ENCODE measurements at regions not wholly inside any gene's neighbourhood (a gene's known extent, or its start where the extent isn't known, plus 50 kb on each side); places are given as distances from the start of the nearest gene placed in this dataset.
"Not testable (repeated sequence)": the region's sequence is repeated elsewhere in the genome, so short reads cannot be mapped to it uniquely, and the experiment has no call there.

GRCh38 chr21:38042246-38042645, 126.0 kb upstream of the KCNJ6 start:
- DNase-seq, result no peak

- peak; percentile 95 for DNase-seq
Observed at GRCh38 chr21:38048167-38048566, 131.9 kb upstream of the KCNJ6 start.

GRCh38 chr21:38054334-38054733, 138.1 kb upstream of the KCNJ6 start:
- peak; percentile 88 for DNase-seq

GRCh38 chr21:38056481-38056880, 140.2 kb upstream of the KCNJ6 start:
- no peak for DNase-seq

GRCh38 chr21:38057626-38058025, 141.4 kb upstream of the KCNJ6 start:
- DNase-seq, result no peak

- no peak for DNase-seq
Observed at GRCh38 chr21:38060533-38060932, 144.3 kb upstream of the KCNJ6 start.

GRCh38 chr21:38067086-38067739, 151.0 kb upstream of the KCNJ6 start:
- no peak for DNase-seq

- DNase-seq, result no peak
Observed at GRCh38 chr21:38072489-38072888, 156.2 kb upstream of the KCNJ6 start.

GRCh38 chr21:38075833-38076587, 159.8 kb upstream of the KCNJ6 start:
- DNase-seq, result no peak

GRCh38 chr21:38077569-38077968, 161.3 kb upstream of the KCNJ6 start:
- DNase-seq, result no peak

GRCh38 chr21:38080888-38081287, 164.6 kb upstream of the KCNJ6 start:
- DNase-seq, result no peak

GRCh38 chr21:38081708-38082107, 165.5 kb upstream of the KCNJ6 start:
- no peak for DNase-seq

- DNase-seq, result no peak
Observed at GRCh38 chr21:38082936-38083485, 166.8 kb upstream of the KCNJ6 start.

- peak; percentile 50 for DNase-seq
Observed at GRCh38 chr21:38083535-38083934, 167.3 kb upstream of the KCNJ6 start.

- DNase-seq, result no peak
Observed at GRCh38 chr21:38086580-38086979, 170.2 kb upstream of the KCNJ15 start.

GRCh38 chr21:38088916-38089762, 167.7 kb upstream of the KCNJ15 start:
- DNase-seq, result no peak

GRCh38 chr21:38089763-38090046, 167.1 kb upstream of the KCNJ15 start:
- no peak for DNase-seq

- DNase-seq, result not testable (repeated sequence)
Observed at GRCh38 chr21:38091061-38091460, 165.7 kb upstream of the KCNJ15 start.

- DNase-seq, result no peak
Observed at GRCh38 chr21:38092051-38092450, 164.7 kb upstream of the KCNJ15 start.

- no peak for DNase-seq
Observed at GRCh38 chr21:38095220-38095619, 161.6 kb upstream of the KCNJ15 start.

- DNase-seq, result no peak
Observed at GRCh38 chr21:38097789-38098188, 159.0 kb upstream of the KCNJ15 start.

GRCh38 chr21:38112219-38112789, 144.5 kb upstream of the KCNJ15 start:
- DNase-seq, result no peak

GRCh38 chr21:38114717-38115333, 142.0 kb upstream of the KCNJ15 start:
- no peak for DNase-seq

Measured in DMS153 (cell line).